ENCODE measurements at regions not wholly inside any gene's neighbourhood (a gene's known extent, or its start where the extent isn't known, plus 50 kb on each side); places are given as distances from the start of the nearest gene placed in this dataset.
"Not testable (repeated sequence)": the region's sequence is repeated elsewhere in the genome, so short reads cannot be mapped to it uniquely, and the experiment has no call there.

DNA sequence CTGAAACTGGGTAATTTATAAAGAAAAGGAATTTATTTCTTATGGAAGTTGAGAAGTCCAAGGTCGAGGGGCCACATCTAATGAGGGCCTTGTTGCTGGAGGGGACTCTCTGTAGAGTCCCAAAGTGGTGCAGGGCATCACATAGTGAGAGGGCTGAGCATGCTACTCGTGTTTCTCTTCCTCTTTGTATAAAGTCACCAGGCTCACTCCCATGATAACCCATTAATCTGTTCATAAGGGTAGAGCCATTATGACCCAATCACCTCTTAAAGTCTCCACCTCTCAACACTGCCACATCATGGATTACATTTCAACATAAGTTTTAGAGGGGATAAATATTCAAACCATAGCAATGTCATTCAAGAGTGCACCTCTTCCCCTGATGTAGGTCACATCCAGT, 79.1 kb upstream of the ATP2B1 start:
- DNase-seq = no peak

DNA sequence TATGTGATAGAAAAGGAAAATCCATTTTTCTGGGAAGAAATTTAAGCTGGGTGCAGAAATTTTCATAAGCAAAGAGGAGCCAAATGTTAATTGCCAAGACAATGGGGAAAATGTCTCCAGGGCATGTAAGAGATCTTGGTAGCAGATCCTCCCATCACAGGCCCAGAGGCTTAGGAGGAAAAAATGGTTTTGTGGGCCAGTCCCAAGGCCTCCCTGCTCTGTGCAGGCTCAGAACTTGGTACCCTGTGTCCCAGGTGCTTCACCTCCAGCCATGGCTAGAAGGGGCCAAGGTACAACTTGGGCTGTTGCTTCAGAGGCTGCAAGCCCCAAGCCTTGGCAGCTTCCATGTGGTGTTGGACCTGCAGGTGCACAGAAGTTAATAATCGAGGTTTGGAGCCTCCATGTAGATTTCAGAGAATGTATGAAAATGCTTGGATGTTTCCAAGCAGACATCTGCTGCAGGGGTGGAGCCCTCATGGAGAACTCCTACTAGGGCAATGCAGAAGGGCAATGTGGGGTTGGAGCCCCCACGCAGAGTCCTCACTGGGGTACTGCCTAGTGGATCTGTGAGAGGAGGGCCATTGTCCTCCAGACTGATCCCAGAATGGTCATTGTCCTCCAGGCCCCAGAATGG, 77.7 kb upstream of the ATP2B1 start:
- no peak for DNase-seq

DNA sequence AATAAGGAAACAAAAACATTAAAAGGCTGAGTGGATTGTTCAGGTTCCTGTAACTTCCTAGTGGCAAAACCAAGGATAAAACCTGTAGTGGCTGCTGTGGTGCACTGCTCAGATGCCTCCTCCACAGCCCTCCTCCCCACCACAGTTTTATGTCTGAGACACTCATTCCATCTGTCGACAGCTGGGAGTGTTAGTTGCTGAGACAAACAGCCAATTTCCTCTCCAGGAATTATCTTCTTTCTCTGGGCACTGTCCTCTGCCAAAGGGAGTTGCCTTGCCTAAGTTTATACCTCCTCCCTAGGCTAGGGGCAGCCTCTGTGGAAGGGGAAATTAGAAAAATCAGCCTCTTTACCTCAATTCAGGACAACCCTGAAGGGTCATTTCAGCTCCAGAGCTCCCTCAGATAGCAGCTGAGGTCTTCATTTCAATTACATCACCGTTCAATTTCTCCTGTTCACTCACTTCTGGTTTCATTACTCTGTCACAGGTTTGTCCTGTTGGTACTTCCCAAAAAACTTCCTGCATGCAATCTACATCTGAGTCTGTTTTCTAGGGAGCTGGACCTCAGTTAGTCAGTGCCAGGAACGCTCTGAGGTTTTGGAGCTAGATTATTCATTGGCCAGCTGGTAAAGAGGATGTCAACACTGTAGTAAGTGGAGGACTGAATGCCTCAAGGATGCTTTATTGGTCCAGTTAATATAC, 74.9 kb upstream of the ATP2B1 start:
- DNase-seq = no peak

DNA sequence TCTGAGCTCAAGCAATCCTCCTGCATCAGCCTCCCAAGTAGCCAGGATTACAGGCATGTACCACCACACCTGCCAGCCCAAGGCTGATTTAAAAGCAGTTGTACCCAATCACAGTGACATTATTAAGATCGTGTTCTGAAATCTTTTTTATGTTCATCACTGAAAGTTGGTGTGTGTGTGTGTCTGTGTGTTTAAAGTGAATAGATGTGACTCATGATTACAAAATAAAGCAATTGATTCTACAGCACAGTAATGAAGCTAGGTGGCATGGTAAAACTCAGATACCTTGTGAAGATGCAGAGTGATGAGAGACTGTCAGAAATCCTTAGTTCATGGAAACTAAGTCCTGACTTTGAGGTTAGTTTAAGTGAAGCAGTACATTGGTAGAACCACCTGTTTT, 74.2 kb upstream of the ATP2B1 start:
- no peak for DNase-seq

DNA sequence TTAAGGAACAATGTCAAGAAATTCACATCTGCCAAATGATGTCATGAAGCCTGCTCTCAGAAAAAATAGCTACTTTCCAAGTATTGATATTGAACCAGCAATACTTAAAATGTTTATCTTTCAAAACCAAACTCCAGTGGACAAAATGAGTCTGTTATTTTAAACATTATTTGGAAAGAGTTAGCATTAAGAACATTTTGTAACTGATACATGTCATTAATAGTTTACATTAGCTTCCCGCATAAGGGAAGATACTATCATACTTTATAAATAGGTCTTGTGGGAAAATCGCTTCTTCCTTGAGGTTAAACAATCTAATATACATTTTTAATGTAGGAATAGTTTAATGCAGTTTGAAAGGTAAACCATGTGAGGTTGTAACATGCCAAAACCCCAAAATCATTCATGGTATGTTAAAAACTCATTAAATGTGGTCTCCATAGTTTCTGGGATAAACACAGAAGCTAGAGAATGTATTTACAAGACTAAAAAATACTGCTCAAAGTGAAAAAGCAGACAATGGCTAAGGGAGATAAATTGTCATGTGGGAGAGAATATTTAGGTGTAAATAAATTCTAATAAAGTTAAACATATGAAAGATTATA, 73.4 kb upstream of the ATP2B1 start:
- DNase-seq = no peak

DNA sequence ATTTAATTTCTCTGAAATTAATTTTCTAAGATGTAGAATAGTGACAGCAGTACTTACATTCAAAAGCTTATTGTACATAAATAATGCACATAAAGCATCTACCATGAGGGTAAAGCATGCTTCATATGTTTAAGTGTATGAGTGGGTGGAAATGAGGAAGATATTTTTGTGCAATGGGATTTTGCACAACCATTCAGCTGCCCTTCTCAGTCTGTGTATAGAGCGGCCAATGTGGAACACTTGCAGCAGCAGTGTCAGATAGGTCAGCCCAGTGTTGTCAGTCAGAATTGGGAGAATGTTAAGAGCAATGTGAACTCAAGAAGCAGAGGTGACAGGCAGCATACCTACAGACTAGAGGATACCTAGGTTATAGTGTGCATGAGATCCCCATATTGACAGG, 72.5 kb upstream of the ATP2B1 start:
- no peak for DNase-seq

DNA sequence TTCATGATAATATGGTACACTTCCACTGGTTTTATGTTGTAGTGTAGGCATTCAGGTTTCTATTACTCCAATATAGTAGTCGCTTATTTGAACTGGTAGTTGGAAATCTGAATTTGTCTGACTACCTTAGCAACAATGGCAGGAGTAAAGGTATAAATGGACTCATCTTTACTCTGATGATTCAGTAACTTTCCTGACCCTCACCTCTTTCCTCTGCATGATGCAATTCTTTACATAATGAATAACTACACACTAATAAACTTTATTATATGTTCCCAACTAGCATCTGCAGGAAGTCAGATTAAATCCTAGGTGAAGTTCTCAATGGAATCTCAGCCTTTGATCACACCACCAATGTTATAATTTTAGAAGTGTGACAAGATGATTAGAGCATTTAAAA, 70.5 kb upstream of the ATP2B1 start:
- no peak for DNase-seq

DNA sequence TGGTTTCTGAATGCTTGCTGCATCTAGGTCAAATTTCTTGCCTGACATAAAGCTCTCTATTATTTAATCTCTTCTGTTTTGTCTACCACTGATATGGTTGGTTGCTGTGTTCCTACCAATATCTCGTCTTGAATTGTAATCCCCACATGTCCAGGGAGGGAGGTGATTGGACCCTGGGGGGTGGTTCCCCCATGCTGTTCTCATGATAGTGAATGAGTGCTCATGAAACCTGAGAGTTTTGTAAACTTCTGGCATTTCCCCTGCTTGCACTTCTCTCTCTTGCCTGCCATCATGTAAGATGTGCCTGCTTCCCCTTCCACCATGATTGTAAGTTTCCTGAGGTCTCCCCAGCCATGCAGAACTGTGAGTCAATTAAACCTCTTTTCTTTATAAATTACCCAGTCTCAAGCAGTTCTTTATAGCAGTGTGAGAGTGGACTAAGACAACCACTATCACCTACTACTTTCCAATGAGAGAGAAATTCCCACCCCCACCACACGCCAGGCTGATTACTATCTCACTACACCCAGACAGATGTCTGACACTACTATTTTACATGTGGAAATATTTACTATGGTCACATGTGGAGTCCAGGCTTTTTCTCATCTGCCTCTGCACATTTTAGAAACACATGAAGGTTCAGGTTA, 69.2 kb upstream of the ATP2B1 start:
- no peak for DNase-seq

DNA sequence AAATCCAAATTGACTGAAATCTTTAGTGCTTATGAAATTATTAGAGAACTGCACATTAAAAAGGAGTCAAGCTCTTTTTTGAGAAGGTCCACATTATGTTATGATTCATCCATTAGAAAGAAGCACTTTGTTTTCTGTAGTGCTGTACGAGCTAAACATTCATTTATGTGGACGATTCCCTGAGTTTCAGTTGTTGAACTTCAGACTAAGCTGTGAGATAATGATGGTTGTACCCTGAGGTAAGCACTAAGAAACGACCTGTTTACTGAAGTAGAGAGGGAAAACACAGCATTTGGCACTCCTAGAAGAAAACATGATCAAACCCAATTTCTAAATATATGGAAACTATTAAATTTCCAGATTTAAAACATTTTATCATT, 67.3 kb upstream of the ATP2B1 start:
- DNase-seq = no peak

DNA sequence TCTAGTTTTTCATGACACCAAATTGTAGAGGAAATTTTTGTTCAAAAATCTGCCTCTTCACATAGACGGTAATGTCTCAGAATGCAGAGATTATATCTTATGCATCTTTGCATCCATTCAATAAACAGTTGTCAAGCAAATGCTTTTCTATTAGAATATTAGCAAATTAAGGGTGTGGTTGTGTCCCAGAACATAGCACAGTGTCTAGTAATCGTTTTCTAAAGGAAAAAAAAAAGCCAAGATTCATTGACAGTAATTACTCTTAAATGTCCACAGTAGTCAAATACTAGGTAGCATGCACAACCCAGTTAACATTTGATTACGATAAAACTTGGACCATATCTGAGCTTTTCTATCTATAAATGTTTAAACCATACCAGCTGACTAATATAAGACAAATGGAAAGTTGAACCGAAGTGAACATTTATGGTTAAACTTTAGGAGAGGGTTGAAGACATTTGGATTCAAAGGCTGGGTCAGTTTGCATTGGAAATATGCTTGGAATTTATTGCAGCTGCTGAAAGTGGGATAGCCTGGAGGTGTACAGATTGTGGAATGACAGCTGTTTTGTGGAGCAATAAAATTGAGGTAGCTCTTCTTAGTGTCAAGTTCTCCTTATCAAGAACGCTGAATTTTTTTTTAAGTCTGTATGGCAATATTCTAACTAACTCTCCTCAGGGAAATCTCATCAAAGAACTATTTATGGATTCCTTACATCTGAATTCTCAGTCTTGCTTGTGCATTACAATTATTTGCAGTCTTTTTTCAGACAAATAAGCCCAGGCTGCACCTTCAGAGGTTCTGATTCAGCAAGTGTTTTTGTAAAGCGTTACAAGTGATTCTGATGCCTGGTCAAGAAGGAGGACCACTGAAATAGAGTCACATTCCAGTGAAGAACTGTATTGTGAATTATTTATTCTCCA, 66.7 kb upstream of the ATP2B1 start:
- DNase-seq = no peak

DNA sequence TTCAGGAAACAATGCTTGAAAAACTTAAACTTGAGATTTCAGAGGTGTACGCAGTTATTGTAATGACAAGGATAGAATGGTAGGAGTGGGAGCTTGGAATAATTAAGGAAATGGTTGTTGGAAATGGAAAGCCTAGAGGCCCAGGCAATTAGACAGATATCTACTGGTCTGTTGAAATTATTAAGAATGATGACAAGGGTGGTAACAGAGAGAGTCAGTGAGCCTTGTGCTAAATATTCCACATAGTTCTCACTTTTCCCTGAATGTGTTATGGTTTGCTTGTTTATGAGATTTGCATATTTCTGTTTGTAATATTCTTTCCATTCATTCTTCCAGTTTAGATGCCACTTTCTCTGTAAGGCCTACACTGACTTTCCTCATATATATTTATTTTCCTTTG, 66.0 kb upstream of the ATP2B1 start:
- DNase-seq = no peak

DNA sequence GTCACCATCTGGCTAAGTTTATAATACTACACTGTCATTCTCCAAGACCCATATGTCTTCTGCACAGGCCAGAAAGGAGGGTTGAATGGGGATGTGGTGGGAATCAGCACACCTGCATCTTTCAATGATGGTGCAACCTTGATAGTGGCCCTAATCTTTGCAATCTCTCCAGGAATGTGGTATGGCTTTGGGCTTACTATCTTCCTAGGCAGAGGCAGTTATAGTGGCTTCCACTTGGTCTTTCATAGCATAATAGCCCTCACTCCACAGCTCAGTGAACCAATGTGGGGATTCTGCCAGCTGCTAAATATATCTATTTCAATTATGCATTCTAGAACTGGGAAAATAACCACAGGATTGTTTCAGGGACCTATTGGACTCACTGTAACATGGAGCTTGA, 61.8 kb upstream of the ATP2B1 start:
- no peak for DNase-seq

DNA sequence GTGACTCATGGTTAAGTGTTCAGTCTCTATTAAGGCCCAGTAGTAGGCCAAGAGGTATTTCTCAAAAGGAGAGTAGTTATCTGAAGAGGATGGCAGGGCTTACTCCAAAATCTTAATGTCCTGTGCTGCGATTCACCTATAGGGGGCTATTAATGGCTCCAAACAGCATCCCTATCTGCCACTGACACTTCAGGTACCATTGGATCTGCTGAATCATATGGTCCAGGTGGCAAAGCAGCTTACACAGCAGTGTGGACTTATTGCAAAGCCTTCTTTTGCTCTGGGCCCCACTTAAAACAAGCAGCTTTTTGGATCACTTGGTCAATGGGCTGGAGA, 60.8 kb upstream of the ATP2B1 start:
- DNase-seq = no peak

DNA sequence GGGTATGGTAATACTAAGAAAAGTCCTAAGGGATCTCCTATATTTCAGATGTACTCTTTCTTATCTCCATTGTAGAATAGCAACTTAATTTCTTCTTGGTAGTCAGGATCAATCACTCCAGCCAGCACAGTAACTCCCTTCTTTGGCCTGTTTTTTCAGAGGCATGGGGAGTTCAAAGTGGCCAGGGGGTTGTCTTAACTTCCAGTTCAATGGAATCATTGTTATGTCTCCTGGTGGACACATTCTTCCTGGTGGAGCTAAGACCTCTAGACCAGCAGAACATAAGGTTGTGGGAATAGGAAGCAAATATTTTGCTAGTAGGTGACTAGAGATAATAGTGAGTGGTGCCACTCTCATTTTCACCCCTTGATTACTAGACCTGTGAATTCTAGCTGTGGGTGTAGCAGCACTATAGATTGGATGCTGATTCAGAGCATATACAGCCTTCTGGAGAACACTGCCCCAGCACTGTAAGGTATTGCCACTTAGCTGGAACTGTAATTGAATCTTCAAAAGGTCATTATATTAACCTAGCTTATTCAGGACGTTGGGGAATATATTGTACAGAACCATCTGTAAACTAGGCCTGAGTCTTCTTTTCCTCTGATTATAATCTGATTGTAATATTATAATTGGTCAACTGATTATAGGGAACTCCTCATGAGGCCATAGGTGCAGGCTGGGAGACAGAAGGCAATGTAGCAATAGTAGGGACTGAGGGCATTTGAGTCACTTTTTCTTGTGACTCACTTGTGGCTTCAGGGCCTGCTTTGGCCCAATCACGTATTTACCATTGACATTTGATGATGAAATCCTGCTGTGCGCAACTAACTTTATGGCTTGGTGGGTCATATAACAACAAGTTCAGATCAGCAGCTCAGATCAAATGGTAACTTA, 60.2 kb upstream of the ATP2B1 start:
- no peak for DNase-seq

DNA sequence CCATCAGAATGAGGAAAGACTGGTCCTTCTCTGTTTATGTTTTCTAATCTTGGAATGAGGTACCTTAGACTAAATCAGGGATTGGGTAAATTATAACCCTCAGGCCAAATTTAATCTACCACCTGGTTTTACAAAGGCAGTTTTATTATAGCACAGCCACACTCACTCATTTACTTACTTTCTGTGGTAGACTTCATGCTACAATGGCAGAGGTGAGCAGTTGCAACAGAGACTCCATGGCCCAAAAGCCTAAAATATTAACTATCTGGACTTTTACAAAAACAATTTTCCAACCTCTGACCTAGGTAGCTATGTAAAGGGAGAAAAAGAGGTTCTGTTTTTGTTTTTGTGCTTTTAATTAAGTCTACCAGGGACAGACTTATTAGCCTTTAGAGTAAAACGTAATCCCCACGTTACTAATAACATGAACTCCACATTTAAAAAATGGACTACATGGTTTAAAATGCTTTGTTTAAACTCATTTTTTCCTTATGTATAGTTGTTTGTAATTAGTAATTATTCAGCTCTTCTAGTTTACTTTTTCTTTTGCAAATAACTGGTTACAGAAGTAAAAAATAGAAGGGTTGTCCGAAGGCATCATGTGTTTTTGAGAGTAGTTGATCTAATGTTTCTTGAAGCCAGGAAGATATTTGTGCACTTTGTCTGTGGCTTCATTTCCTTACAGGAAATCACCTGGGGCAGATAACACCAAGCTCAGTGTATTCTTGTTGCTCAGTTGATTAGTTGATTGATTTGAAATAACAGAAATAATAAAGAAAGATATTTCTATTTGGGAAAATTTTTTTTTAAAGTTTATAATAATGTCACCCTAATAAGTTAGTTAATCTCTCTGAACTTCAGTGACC, 57.6 kb upstream of the ATP2B1 start:
- no peak for DNase-seq

DNA sequence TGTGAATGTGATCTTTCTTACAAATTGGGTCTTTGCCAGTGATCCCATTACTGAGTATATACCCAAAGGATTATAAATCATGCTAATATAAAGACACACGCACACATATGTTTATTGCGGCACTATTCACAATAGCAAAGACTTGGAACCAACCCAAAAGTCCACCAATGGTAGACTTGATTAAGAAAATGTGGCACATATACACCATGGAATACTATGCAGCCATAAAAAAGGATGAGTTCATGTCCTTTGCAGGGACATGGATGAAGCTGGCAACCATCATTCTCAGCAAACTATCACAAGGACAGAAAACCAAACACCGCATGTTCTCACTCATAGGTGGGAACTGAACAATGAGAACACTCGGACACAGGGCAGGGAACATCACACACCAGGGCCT, 55.5 kb upstream of the ATP2B1 start:
- DNase-seq = not testable (repeated sequence)

DNA sequence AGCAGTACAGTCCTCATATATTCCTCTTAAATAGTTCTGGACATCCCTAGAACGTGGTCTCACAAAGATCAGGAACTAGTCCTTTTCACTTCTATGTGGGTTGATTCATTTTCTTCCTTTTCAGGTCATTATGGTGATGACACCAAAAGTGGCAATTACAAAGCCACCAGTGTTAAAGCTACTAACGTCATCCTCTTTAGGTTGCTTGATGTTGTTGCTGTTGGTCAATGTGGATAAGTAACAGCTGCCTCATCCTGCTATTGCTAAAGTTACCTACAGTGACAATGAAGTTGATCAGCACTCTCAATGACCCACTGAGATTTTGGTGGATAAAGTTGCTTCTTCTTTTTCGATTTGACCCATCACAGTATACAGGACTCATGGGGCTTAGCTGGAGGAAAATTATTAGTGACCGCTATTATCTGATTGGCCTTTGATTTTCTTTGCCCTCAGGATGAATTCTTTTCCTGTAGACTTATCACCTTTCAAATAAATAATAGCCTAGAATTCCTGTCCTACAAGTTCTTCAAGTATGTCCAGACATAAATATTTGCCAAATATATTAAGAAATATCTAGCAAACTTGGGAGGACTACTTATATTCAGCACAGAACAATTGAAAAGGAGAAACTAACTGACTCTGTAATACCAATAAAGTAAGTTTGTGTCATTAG, 54.0 kb upstream of the ATP2B1 start:
- DNase-seq = no peak

DNA sequence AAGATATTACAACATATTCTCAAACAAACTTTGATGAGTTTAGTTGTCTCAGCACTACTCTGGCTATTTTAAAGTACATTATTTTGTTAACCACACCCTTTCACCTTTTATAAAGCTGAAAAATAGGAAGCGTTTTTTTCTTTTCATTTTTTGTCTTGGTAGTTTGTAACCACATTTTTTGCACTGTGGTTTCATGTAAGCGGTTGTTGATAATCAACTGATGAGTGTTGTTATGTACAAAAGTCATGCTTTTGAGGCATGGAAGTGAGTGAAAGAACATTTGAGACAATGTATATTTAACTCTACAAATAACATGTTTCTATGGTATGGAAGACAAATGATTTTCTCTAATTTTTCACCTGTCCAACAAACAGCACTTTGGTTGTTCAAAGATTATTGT, 52.1 kb upstream of the ATP2B1 start:
- no peak for DNase-seq
